OCI-LY1 (cell line): ENCODE measurements at regions not wholly inside any gene's neighbourhood (a gene's known extent, or its start where the extent isn't known, plus 50 kb on each side); places are given as distances from the start of the nearest gene placed in this dataset.

Source experiments
- H2AFZ ChIP-seq: fragments of 200-600 bp; sonication (generic), shearing (Covaris generic); 2 replicates; pipeline ENCODE4 v1.6.0; 2014; ENCODE audit warnings: antibody characterized with exemption, mild to moderate bottlenecking, low read length
- H3F3A ChIP-seq: fragments of 200-600 bp; sonication (generic), shearing (Covaris generic); 2 replicates; pipeline ENCODE4 v1.6.0; 2014; ENCODE audit warnings: mild to moderate bottlenecking, antibody characterized with exemption, low read length, moderate library complexity; ENCODE audit not compliant: insufficient read depth
- H3K27ac ChIP-seq: fragments of 200-600 bp; sonication (generic); 2 replicates; pipeline ENCODE4 v1.5.1; 2014; ENCODE audit warnings: low read length, mixed run types, mild to moderate bottlenecking, low read depth; ENCODE audit not compliant: poor library complexity, severe bottlenecking
- H3K27me3 ChIP-seq: fragments of 200-600 bp; sonication (generic); 2 replicates; pipeline ENCODE4 v1.6.0; 2014; ENCODE audit warnings: antibody characterized with exemption, mild to moderate bottlenecking, low read length, moderate library complexity; ENCODE audit not compliant: insufficient read depth
- H3K36me3 ChIP-seq: fragments of 200-600 bp; sonication (generic); 2 replicates; pipeline ENCODE4 v1.6.1; 2014; ENCODE audit warnings: mild to moderate bottlenecking, antibody characterized with exemption, low read length, moderate library complexity, mixed read lengths; ENCODE audit not compliant: insufficient read depth
- H3K4me1 ChIP-seq: fragments of 200-600 bp; sonication (generic); 2 replicates; pipeline ENCODE4 v1.5.1; 2014; ENCODE audit warnings: mild to moderate bottlenecking, low read length, moderate library complexity; ENCODE audit not compliant: insufficient read depth, severe bottlenecking
- H3K4me2 ChIP-seq: fragments of 200-600 bp; sonication (generic), shearing (Covaris generic); 2 replicates; pipeline ENCODE4 v1.6.1; 2014; ENCODE audit warnings: low read length
- H3K4me3 ChIP-seq: fragments of 200-600 bp; sonication (generic); 2 replicates; pipeline ENCODE4 v1.5.1; 2014; ENCODE audit warnings: low read length, low read depth, mild to moderate bottlenecking, mixed read lengths; ENCODE audit not compliant: poor library complexity, severe bottlenecking
- H3K79me2 ChIP-seq: fragments of 200-600 bp; shearing (Covaris generic); 2 replicates; pipeline ENCODE4 v1.6.1; 2016; ENCODE audit warnings: mixed run types, low read length, mixed read lengths; ENCODE audit not compliant: insufficient read depth
- H3K9ac ChIP-seq: fragments of 200-600 bp; sonication (generic), shearing (Covaris generic); 2 replicates; pipeline ENCODE4 v1.6.1; 2014; ENCODE audit warnings: mild to moderate bottlenecking, low read length, mixed read lengths
- H3K9me2 ChIP-seq: fragments of 200-600 bp; sonication (generic), shearing (Covaris generic); 2 replicates; pipeline ENCODE4 v1.6.1; 2014; ENCODE audit warnings: low read depth, mild to moderate bottlenecking, low read length, mixed read lengths
- H3K9me3 ChIP-seq: fragments of 200-600 bp; shearing (Covaris generic); 2 replicates; pipeline ENCODE4 v1.6.1; 2014; ENCODE audit warnings: low read length, mixed read lengths
- H4K20me1 ChIP-seq: fragments of 200-600 bp; sonication (generic), shearing (Covaris generic); 2 replicates; pipeline ENCODE4 v1.6.0; 2016; ENCODE audit warnings: mild to moderate bottlenecking, low read length; ENCODE audit not compliant: insufficient read depth
- CTCF ChIP-seq: fragments of 200-600 bp; sonication (generic), shearing (Covaris generic); IDR thresholded peaks from 2 replicates; pipeline ENCODE4 v1.5.1; 2017; ENCODE audit warnings: mild to moderate bottlenecking, antibody characterized with exemption, low read length, moderate library complexity, mixed read lengths
- EZH2 ChIP-seq: fragments of 200-600 bp; sonication (generic), shearing (Covaris generic); IDR thresholded peaks from 2 replicates; pipeline ENCODE4 v1.8.0; 2017; ENCODE audit warnings: borderline replicate concordance, mixed run types, mild to moderate bottlenecking, antibody characterized with exemption, low read length, moderate library complexity, mixed read lengths

DNA sequence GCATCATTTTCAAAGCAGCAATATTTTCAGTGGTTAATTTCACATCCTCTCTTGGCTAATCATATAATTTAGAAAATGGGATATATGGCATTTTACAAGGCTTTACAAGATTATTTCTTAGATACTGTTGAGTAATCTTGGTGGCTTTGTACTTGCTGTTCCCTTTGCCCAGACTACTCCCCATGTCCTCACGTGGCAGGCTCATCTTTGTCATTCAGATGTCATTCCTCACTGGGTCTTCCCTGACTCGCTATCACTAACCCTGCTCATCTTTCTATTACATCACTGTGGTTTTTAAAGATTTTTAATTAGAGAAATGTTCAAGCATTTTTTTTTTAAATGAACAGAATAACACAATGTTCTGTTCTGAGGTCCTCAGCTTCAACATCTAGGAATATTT lies 240.0 kb upstream of the IRX5 start:
- H3K4me3 ChIP-seq, result no peak overlapping the region
- no peaks in the 10 kb centered on the region for H3K4me1 ChIP-seq
- no peak overlapping the region for H3K9ac ChIP-seq
- H3K4me2 ChIP-seq, result no peak overlapping the region
- no peak overlapping the region for H3K27ac ChIP-seq
- TF ChIP-seq CTCF (no peak), EZH2 (no peak)
- H2AFZ ChIP-seq, result no peak overlapping the region
- H3K9me3 ChIP-seq, result no peaks in the 10 kb centered on the region
- no peaks in the 10 kb centered on the region for H4K20me1 ChIP-seq
- H3K9me2 ChIP-seq, result no peaks in the 10 kb centered on the region
- no peaks in the 10 kb centered on the region for H3K79me2 ChIP-seq
- H3F3A ChIP-seq, result no peaks in the 10 kb centered on the region
- no peaks in the 10 kb centered on the region for H3K36me3 ChIP-seq
- no peaks in the 10 kb centered on the region for H3K27me3 ChIP-seq

DNA sequence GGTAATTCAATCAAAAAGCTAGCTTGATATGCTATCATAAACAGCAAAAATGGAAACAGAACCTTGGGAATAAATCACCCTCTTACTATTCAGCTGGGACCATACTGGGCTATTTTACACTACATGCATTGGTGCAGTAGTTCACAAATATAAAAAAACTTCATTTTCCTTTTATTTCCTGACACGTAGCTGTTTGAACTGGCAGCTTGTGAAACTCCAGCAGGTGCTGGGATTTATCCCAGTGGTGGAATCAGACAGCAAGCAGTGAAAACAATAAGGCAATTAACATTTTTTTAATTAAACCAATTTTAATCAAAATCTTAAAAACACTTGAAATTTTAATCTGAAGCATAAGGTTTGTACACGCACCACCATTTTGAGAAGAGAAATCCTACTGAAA lies 240.4 kb upstream of the IRX5 start:
- no peak overlapping the region for H3K4me2 ChIP-seq
- no peaks in the 10 kb centered on the region for H3K36me3 ChIP-seq
- no peaks in the 10 kb centered on the region for H3K79me2 ChIP-seq
- no peaks in the 10 kb centered on the region for H3F3A ChIP-seq
- H4K20me1 ChIP-seq, result no peaks in the 10 kb centered on the region
- no peaks in the 10 kb centered on the region for H3K9me3 ChIP-seq
- H3K9me2 ChIP-seq, result no peaks in the 10 kb centered on the region
- no peak overlapping the region for H3K9ac ChIP-seq
- H3K27ac ChIP-seq, result no peak overlapping the region
- TF ChIP-seq EZH2, result no peak
- TF ChIP-seq CTCF, result no peak
- no peaks in the 10 kb centered on the region for H3K27me3 ChIP-seq
- no peaks in the 10 kb centered on the region for H3K4me1 ChIP-seq
- H3K4me3 ChIP-seq, result no peak overlapping the region
- no peak overlapping the region for H2AFZ ChIP-seq

- no peak for TF ChIP-seq CTCF
- no peak for TF ChIP-seq EZH2
- Histone ChIP-seq H3K9me2 (no peaks in the 10 kb centered on the region), H3K4me1 (no peaks in the 10 kb centered on the region), H3K27ac (no peak overlapping the region), H2AFZ (no peak overlapping the region), H3K9ac (no peak overlapping the region), H3K4me2 (no peak overlapping the region), H3K27me3 (no peaks in the 10 kb centered on the region), H3F3A (no peaks in the 10 kb centered on the region), H3K36me3 (no peaks in the 10 kb centered on the region), H3K4me3 (no peak overlapping the region), H4K20me1 (no peaks in the 10 kb centered on the region), H3K79me2 (no peaks in the 10 kb centered on the region), H3K9me3 (no peaks in the 10 kb centered on the region)
Observed at GRCh38 chr16:54689072-54689865, 241.4 kb upstream of the IRX5 start.
